ENCODE measurements at regions not wholly inside any gene's neighbourhood (a gene's known extent, or its start where the extent isn't known, plus 50 kb on each side); places are given as distances from the start of the nearest gene placed in this dataset.

DNA sequence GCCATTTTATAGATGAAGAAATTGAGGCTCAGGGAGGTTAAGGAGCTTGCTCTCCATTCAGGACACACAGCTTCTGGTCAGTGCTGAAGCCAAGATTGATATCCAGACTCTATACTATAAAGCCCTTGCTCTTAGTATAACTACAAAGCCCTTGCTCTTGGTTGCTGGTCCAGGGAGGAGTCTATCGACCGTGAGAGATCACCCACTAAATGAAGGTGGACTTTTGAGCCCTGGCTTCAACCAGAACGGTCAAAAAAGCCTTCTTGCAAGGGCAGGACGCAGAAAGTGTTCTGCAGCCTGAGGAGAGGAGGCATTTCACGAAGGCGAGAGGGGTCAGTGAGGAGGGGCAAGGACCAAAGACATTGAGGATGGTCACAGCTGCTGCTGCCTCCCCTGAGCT is 176.3 kb downstream of the CYP26A1 start:
- Histone ChIP-seq H3K4me3 (no peak overlapping the region), H3K27me3 (peaks cover 12% of the 10 kb centered on the region), H3K9me3 (no peaks in the 10 kb centered on the region), H3K4me1 (no peaks in the 10 kb centered on the region), H3K36me3 (no peaks in the 10 kb centered on the region), H3K27ac (no peak overlapping the region)
- WGBS, 2 donors (ENCODE audit: low coverage in 1 of 2), result 83 to 88% methylated on average over 4 to 6 of the region's 6 CpGs
- TF ChIP-seq, protein P1, sequence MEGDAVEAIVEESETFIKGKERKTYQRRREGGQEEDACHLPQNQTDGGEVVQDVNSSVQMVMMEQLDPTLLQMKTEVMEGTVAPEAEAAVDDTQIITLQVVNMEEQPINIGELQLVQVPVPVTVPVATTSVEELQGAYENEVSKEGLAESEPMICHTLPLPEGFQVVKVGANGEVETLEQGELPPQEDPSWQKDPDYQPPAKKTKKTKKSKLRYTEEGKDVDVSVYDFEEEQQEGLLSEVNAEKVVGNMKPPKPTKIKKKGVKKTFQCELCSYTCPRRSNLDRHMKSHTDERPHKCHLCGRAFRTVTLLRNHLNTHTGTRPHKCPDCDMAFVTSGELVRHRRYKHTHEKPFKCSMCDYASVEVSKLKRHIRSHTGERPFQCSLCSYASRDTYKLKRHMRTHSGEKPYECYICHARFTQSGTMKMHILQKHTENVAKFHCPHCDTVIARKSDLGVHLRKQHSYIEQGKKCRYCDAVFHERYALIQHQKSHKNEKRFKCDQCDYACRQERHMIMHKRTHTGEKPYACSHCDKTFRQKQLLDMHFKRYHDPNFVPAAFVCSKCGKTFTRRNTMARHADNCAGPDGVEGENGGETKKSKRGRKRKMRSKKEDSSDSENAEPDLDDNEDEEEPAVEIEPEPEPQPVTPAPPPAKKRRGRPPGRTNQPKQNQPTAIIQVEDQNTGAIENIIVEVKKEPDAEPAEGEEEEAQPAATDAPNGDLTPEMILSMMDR (IDR thresholded peaks at IDR 0.05), result no peak
- TF ChIP-seq POLR2A (IDR thresholded peaks at IDR 0.05), result no peak
- TF ChIP-seq EP300 (IDR thresholded peaks at IDR 0.05), result no peak
- TF ChIP-seq POLR2AphosphoS5 (IDR thresholded peaks at IDR 0.05), result no peak
- no peak for ATAC-seq

DNA sequence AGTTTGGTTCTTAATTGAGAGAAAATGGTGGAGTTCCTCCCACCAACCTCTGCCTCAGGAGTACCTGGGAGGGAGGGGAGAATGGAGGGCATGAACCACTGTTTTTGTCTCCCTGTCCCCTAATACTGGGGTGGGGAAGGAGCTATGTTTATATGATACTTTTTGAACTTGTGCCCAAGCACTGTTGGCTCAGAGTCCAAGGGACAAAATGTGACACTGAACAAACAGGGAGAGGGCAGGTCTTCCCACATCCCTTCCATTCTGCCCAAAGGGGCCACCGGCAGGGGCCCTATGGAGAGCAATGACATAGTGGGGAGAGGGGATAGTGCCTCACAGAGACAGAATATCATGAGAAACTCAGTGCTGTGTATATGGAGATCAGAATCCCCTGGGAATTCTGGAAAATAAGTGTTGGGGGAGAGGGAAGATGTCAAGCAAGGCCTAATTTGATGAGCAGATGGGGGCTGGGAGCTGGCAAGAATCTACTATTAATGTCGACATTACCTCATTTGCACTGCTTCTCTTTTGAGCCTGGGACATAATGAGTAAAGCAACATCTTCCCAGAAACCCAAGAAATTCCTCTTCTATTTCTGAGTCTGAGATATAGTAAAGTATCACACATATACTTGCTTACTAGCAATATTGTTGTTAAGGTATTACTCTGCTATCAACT is 180.6 kb downstream of the CYP26A1 start:
- no peak overlapping the region for H3K27ac ChIP-seq
- H3K4me1 ChIP-seq, result no peaks in the 10 kb centered on the region
- H3K27me3 ChIP-seq, result no peaks in the 10 kb centered on the region
- no peaks in the 10 kb centered on the region for H3K9me3 ChIP-seq
- no peaks in the 10 kb centered on the region for H3K36me3 ChIP-seq
- ATAC-seq, result no peak
- 65 to 81% methylated on average over 2 of the region's 2 CpGs for WGBS, 2 donors (ENCODE audit: low coverage in 1 of 2)
- H3K4me3 ChIP-seq, result no peak overlapping the region
- TF ChIP-seq POLR2AphosphoS5 (IDR thresholded peaks at IDR 0.05), result no peak
- TF ChIP-seq POLR2A (IDR thresholded peaks at IDR 0.05), result no peak
- TF ChIP-seq, protein P1 (IDR thresholded peaks at IDR 0.05), result no peak
- TF ChIP-seq EP300 (IDR thresholded peaks at IDR 0.05), result no peak

DNA sequence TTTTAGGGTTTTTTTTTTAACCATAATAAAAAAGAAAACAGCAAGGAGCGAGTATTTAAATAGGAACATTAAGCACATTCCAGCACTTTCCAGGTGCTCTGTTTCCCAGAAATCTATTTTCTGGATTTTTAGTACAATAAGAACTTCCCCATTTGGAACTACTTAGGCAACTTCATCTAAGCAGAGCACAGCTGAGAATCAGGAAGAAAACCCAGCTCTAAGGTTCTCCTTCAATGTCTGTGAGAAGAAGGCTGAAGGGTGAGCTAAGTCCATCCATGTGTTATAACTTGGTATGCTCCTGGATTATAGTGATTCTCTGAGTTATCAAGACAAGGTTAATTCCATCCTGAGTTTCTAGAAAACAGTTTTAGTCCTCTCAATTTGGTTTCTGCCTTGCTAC is 181.9 kb downstream of the CYP26A1 start:
- WGBS, 2 donors (ENCODE audit: low coverage in 1 of 2), result 43 to 80% methylated on average over 1 of the region's 1 CpG
- H3K36me3 ChIP-seq, result no peaks in the 10 kb centered on the region
- no peak overlapping the region for H3K27ac ChIP-seq
- H3K27me3 ChIP-seq, result no peaks in the 10 kb centered on the region
- no peak overlapping the region for H3K4me3 ChIP-seq
- H3K4me1 ChIP-seq, result no peaks in the 10 kb centered on the region
- TF ChIP-seq EP300 (IDR thresholded peaks at IDR 0.05) (no peak), POLR2A (IDR thresholded peaks at IDR 0.05) (no peak), POLR2AphosphoS5 (IDR thresholded peaks at IDR 0.05) (no peak)
- TF ChIP-seq, protein P1 (IDR thresholded peaks at IDR 0.05), result no peak
- no peak for ATAC-seq
- H3K9me3 ChIP-seq, result no peaks in the 10 kb centered on the region

All from gastroesophageal sphincter (tissue), 4 donors.